ENCODE measurements at regions not wholly inside any gene's neighbourhood (a gene's known extent, or its start where the extent isn't known, plus 50 kb on each side); places are given as distances from the start of the nearest gene placed in this dataset.

GRCh38 chr3:83715307-83715706 lies 1243.5 kb upstream of the CADM2 start:
- TF ChIP-seq ZNF155 (tag by site-specific recombination; IDR thresholded peaks at IDR 0.05) (no peak), ZNF670 (tag by site-specific recombination; IDR thresholded peaks at IDR 0.05; ENCODE audit: low read depth) (no peak), SP7 (tag by site-specific recombination; IDR thresholded peaks at IDR 0.05) (no peak)
- POLR2A ChIA-PET: no interaction called here
- H3K36me3 ChIP-seq (ENCODE audit: control insufficient read depth in 2 of 2, insufficient read depth in 1 of 2, low read length in 2 of 2): no peaks in the 10 kb centered on the region
- H3K27ac ChIP-seq (ENCODE audit: extremely low read depth, low read depth, low read length): no peak overlapping the region
- no peaks in the 10 kb centered on the region for H3K9me3 ChIP-seq (ENCODE audit: control insufficient read depth, insufficient read depth, low read depth, low read length)
- no peak overlapping the region for H3K4me3 ChIP-seq (ENCODE audit: low read depth, low read length)
- no peaks in the 10 kb centered on the region for H3K4me1 ChIP-seq (ENCODE audit: control insufficient read depth, insufficient read depth, low read length)
- CTCF ChIA-PET: interaction anchor here (0.7 kb wide), 1 partner anchor 1036 kb away, joined by 3 read pairs; no protein-coding TSS in a partner anchor

GRCh38 chr3:83729576-83729975 lies 1229.2 kb upstream of the CADM2 start:
- no peak overlapping the region for H3K27ac ChIP-seq (ENCODE audit: extremely low read depth, low read depth, low read length)
- H3K36me3 ChIP-seq (ENCODE audit: control insufficient read depth in 2 of 2, insufficient read depth in 1 of 2, low read length in 2 of 2): no peaks in the 10 kb centered on the region
- no peak overlapping the region for H3K4me3 ChIP-seq (ENCODE audit: low read depth, low read length)
- POLR2A ChIA-PET: no interaction called here
- CTCF ChIA-PET: no interaction called here
- no peaks in the 10 kb centered on the region for H3K4me1 ChIP-seq (ENCODE audit: control insufficient read depth, insufficient read depth, low read length)
- TF ChIP-seq ZNF132 (tag by site-specific recombination; IDR thresholded peaks at IDR 0.05; ENCODE audit: borderline replicate concordance) (no peak), ZNF423 (tag by site-specific recombination; IDR thresholded peaks at IDR 0.05) (no peak), ZSCAN16 (tag by site-specific recombination; IDR thresholded peaks at IDR 0.05) (no peak), MYNN (tag by site-specific recombination; IDR thresholded peaks at IDR 0.05; ENCODE audit: borderline replicate concordance) (no peak), ZNF202 (tag by site-specific recombination; IDR thresholded peaks at IDR 0.05; ENCODE audit: borderline replicate concordance) (no peak), YY2 (tag by site-specific recombination; IDR thresholded peaks at IDR 0.05) (no peak), ZNF416 (tag by site-specific recombination; IDR thresholded peaks at IDR 0.05) (no peak), ZNF645 (tag by site-specific recombination; IDR thresholded peaks at IDR 0.05) (no peak), ZNF530 (tag by site-specific recombination; IDR thresholded peaks at IDR 0.05; ENCODE audit: low read depth) (no peak), ZNF561 (tag by site-specific recombination; IDR thresholded peaks at IDR 0.05; ENCODE audit: borderline replicate concordance) (no peak), KLF1 (tag by site-specific recombination; IDR thresholded peaks at IDR 0.05) (no peak), ZNF792 (tag by site-specific recombination; IDR thresholded peaks at IDR 0.05) (no peak), ZNF311 (tag by site-specific recombination; IDR thresholded peaks at IDR 0.05; ENCODE audit: borderline replicate concordance) (no peak), KLF16 (tag by site-specific recombination; IDR thresholded peaks at IDR 0.05) (no peak), BCL6B (tag by site-specific recombination; IDR thresholded peaks at IDR 0.05) (no peak), ZNF629 (tag by site-specific recombination; IDR thresholded peaks at IDR 0.05) (no peak), ZNF664 (tag by site-specific recombination; IDR thresholded peaks at IDR 0.05) (no peak), ZNF514 (tag by site-specific recombination; IDR thresholded peaks at IDR 0.05) (no peak), ZNF292 (tag by site-specific recombination; IDR thresholded peaks at IDR 0.05; ENCODE audit: borderline replicate concordance, low read depth) (no peak)
- no peaks in the 10 kb centered on the region for H3K9me3 ChIP-seq (ENCODE audit: control insufficient read depth, insufficient read depth, low read depth, low read length)

GRCh38 chr3:83734656-83735055 lies 1224.1 kb upstream of the CADM2 start:
- Histone ChIP-seq H3K9me3 (ENCODE audit: control insufficient read depth, insufficient read depth, low read depth, low read length) (no peaks in the 10 kb centered on the region), H3K36me3 (ENCODE audit: control insufficient read depth in 2 of 2, insufficient read depth in 1 of 2, low read length in 2 of 2) (no peaks in the 10 kb centered on the region), H3K4me3 (ENCODE audit: low read depth, low read length) (no peak overlapping the region), H3K4me1 (ENCODE audit: control insufficient read depth, insufficient read depth, low read length) (no peaks in the 10 kb centered on the region), H3K27ac (ENCODE audit: extremely low read depth, low read depth, low read length) (no peak overlapping the region)
- CTCF ChIA-PET: no interaction called here
- POLR2A ChIA-PET: no interaction called here
- TF ChIP-seq ZNF211 (tag by site-specific recombination; IDR thresholded peaks at IDR 0.05; ENCODE audit: low read depth) (no peak), SETDB1 (IDR thresholded peaks at IDR 0.05; ENCODE audit: insufficient read length, low read length) (no peak), KLF16 (tag by site-specific recombination; IDR thresholded peaks at IDR 0.05) (no peak), ZNF112 (tag by site-specific recombination; IDR thresholded peaks at IDR 0.05) (no peak), SP7 (tag by site-specific recombination; IDR thresholded peaks at IDR 0.05) (no peak), ZNF747 (tag by site-specific recombination; IDR thresholded peaks at IDR 0.05) (no peak), ZNF513 (tag by site-specific recombination; IDR thresholded peaks at IDR 0.05) (no peak), PRDM1 (tag by site-specific recombination; IDR thresholded peaks at IDR 0.05) (no peak), ZNF175 (tag by site-specific recombination; IDR thresholded peaks at IDR 0.05) (no peak), ZBTB21 (tag by site-specific recombination; IDR thresholded peaks at IDR 0.05) (no peak), ZNF768 (tag by site-specific recombination; IDR thresholded peaks at IDR 0.05) (no peak), YY1 (tag by site-specific recombination; IDR thresholded peaks at IDR 0.05) (no peak), ZNF433 (tag by site-specific recombination; IDR thresholded peaks at IDR 0.05; ENCODE audit: low read depth) (no peak)

Data from HEK293 (cell line).